Heart left ventricle (tissue), 16 donors: ENCODE measurements at regions not wholly inside any gene's neighbourhood (a gene's known extent, or its start where the extent isn't known, plus 50 kb on each side); places are given as distances from the start of the nearest gene placed in this dataset.
"Not testable (repeated sequence)": the region's sequence is repeated elsewhere in the genome, so short reads cannot be mapped to it uniquely, and the experiment has no call there.

Experiments used
- ATAC-seq, 4 donors: fragments of 200-7000 bp; cut with Tn5 transposase; one replicate each; pipeline ENCODE4 v1.9.1; 2020 to 2022; ENCODE audit warnings: moderate library complexity in 4 of 4, mild to moderate bottlenecking in 3 of 4, moderate number of reproducible peaks in 1 of 4
- DNase-seq, 5 donors: peaks; one replicate each; pipeline ENCODE4 v3.0.0-alpha.2; 2020
- H3K27ac ChIP-seq, 12 donors: fragments of 200-600 bp; sonication (generic) in 4 of 12; one replicate each; pipeline versions ENCODE4 v1.5.0 to v1.8.0; 2016 to 2022; ENCODE audit warnings: mild to moderate bottlenecking in 2 of 12
- H3K27me3 ChIP-seq, 9 donors: fragments of 200-600 bp; sonication (generic) in 2 of 9; one replicate each; pipeline versions ENCODE4 v1.5.1 to v1.8.0; 2016 to 2022; ENCODE audit warnings: mild to moderate bottlenecking in 3 of 9
- H3K36me3 ChIP-seq, 9 donors: fragments of 200-600 bp; sonication (generic) in 2 of 9; one replicate each; pipeline versions ENCODE4 v1.5.0 to v1.8.0; 2018 to 2022; ENCODE audit warnings: mild to moderate bottlenecking in 2 of 9
- H3K4me1 ChIP-seq, 12 donors: fragments of 200-600 bp; sonication (generic) in 4 of 12; one replicate each; pipeline versions ENCODE4 v1.5.0 to v1.8.0; 2016 to 2022; ENCODE audit warnings: mild to moderate bottlenecking in 3 of 12
- H3K4me3 ChIP-seq, 12 donors: fragments of 200-600 bp; sonication (generic) in 4 of 12; one replicate each; pipeline versions ENCODE4 v1.5.0 to v1.8.0; 2017 to 2022; ENCODE audit warnings: mild to moderate bottlenecking in 9 of 12, moderate library complexity in 4 of 12
- H3K9me3 ChIP-seq, 12 donors: fragments of 200-600 bp; sonication (generic) in 4 of 12; one replicate each; pipeline versions ENCODE4 v1.5.0 to v1.8.0; 2016 to 2022; ENCODE audit warnings: mild to moderate bottlenecking in 1 of 12
- POLR2A ChIP-seq, 2 donors: fragments of 450-650 bp; IDR thresholded peaks; one replicate each; pipeline ENCODE4 v1.6.1; 2017; ENCODE audit warnings: antibody characterized with exemption in 2 of 2, mild to moderate bottlenecking in 2 of 2, moderate library complexity in 2 of 2
- WGBS, 4 donors: extraction: QIAGEN DNeasy Blood & Tissue Kit in 2 of 4; methylation state at CpG; one replicate each; pipeline versions ENCODE4 v1.1.5 to v1.1.7; 2013 to 2018; 5-methylcytosine and 5-hydroxymethylcytosine counted together
- intact Hi-C, 10 donors: fragments of 100-400 bp; cut with DNase I; formaldehyde crosslinking; loops; one replicate each; pipeline versions ENCODE4 v1.11.1 to v1.14.2; 2022
- TF ChIP-seq, protein P1 (sequence below), 12 donors: fragments of 200-600 bp; sonication (generic) in 4 of 12; IDR thresholded peaks; one replicate each; pipeline versions ENCODE4 v1.5.0 to v1.8.0; 2018 to 2022; ENCODE audit warnings: antibody characterized with exemption in 12 of 12, mild to moderate bottlenecking in 5 of 12
- donor health status: ischemic (EF 13 %, LVEDD 7.1; RV severe dilation, severe dysfunction).
- donor health status: healthy with polysubstance abuse.
- donor health status: DM: no; HTN: yes; CAD: no.
- donor health status: DM: no; HTN: no; CAD: no.
- donor health status: ischemic (EF 25% LVEDD 6.9; RV normal size, moderate dysfunction).
- donor health status: ischemic (EF 25% LVEDD 5.7; RV mildly dilated, moderate dysfunction).
- donor health status: healthy.
- donor health status: DM: yes; HTN: yes; CAD: no.
- donor health status: ischemic (EF 35%, LVEDD 5.7; RV mildly dilated, moderate dysfunction).
- donor health status: nonischemic (EF 11% LVEDD 7.7; RV severe dilation, severe dysfunction).
- donor health status: DM: yes; HTN: yes; CAD: no.
- donor health status: PGD.
- donor health status: ischemic (EF 29% LVEDD 5.4; RV normal size, mild dysfunction).
- donor health status: nonischemic (EF 23%, LVEDD 6.1; RV moderate dilation, normal function).

GRCh38 chr1:157262891-157263290 lies 124.7 kb upstream of the ETV3 start:
- intact Hi-C loops: no loop called here
- DNase-seq: no peak
- Histone ChIP-seq H3K4me1 (no peaks in the 10 kb centered on the region), H3K27me3 (peaks cover 0 to 3% (median 0%) of the 10 kb centered on the region in 9 donors), H3K4me3 (no peak overlapping the region), H3K9me3 (peaks cover 0 to 6% (median 0%) of the 10 kb centered on the region in 12 donors), H3K36me3 (no peaks in the 10 kb centered on the region), H3K27ac (no peak overlapping the region)
- no peak for ATAC-seq
- TF ChIP-seq POLR2A (IDR thresholded peaks at IDR 0.05): no peak

DNA sequence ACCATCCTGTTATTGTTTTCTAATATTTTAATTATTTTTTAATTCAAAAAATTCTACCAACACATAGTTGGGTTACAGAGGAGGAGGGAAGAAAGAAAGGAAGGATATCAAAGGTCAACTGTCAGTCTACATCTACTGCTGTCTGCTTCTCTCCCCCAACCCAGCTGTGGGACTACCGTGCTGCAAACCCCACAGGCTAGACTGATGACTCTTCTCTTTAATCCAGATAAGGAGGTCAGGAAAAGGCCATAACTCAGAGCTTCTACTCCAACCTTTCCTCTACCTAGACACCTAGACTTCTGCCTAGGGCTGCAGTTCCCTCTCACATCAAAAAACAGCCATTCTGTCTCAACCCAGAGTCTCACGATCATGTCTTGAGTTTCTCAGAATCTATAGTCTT lies 124.2 kb upstream of the ETV3 start:
- Histone ChIP-seq H3K4me3 (no peak overlapping the region), H3K36me3 (no peaks in the 10 kb centered on the region), H3K9me3 (peaks cover 0 to 6% (median 0%) of the 10 kb centered on the region in 12 donors), H3K27me3 (no peaks in the 10 kb centered on the region), H3K27ac (no peak overlapping the region), H3K4me1 (no peaks in the 10 kb centered on the region)
- TF ChIP-seq, protein P1, sequence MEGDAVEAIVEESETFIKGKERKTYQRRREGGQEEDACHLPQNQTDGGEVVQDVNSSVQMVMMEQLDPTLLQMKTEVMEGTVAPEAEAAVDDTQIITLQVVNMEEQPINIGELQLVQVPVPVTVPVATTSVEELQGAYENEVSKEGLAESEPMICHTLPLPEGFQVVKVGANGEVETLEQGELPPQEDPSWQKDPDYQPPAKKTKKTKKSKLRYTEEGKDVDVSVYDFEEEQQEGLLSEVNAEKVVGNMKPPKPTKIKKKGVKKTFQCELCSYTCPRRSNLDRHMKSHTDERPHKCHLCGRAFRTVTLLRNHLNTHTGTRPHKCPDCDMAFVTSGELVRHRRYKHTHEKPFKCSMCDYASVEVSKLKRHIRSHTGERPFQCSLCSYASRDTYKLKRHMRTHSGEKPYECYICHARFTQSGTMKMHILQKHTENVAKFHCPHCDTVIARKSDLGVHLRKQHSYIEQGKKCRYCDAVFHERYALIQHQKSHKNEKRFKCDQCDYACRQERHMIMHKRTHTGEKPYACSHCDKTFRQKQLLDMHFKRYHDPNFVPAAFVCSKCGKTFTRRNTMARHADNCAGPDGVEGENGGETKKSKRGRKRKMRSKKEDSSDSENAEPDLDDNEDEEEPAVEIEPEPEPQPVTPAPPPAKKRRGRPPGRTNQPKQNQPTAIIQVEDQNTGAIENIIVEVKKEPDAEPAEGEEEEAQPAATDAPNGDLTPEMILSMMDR (IDR thresholded peaks at IDR 0.05): no peak
- no peak for TF ChIP-seq POLR2A (IDR thresholded peaks at IDR 0.05)
- DNase-seq (no peak), ATAC-seq (no peak)
- intact Hi-C loops: no loop called here
- 41 to 55% (median 43%) methylated on average over 2 of the region's 2 CpGs for WGBS, 4 donors

DNA sequence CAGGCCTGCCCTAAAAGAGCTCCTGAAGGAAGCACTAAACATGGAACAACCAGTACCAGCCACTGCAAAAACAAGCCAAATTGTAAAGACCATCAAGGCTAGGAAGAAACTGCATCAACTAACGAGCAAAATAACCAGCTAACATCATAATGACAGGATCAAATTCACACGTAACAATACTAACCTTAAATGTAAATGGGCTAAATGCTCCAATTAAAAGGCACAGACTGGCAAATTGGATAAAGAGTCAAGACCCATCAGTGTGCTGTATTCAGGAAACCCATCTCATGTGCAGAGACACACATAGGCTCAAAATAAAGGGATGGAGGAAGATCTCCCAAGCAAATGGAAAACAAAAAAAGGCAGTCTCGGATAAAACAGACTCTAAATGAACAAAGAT lies 117.7 kb upstream of the ETV3 start:
- H3K27ac ChIP-seq, H3K36me3 ChIP-seq, DNase-seq, intact Hi-C loops, ATAC-seq, H3K4me1 ChIP-seq, H3K9me3 ChIP-seq, H3K4me3 ChIP-seq: not testable (repeated sequence)
- WGBS, 4 donors: 69 to 78% (median 75%) methylated on average over 2 to 3 of the region's 3 CpGs
- H3K27me3 ChIP-seq: peaks cover 0 to 15% (median 0%) of the 10 kb centered on the region in 9 donors

DNA sequence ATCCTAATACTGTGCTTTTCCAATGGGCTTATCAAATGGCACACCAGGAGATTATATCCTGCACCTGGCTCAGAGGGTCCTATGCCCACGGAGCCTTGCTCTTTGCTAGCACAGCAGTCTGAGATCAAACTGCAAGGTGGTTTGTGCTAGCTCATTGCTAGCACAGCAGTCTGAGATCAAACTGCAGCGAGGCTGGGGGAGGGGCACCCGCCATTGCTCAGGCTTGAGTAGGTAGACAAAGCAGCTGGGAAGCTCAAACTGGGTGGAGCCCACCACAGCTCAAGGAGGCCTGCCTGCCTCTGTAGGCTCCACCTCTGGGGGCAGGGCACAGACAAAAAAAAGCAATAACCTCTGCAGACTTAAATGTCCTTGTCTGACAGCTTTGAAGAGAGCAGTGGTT lies 116.0 kb upstream of the ETV3 start:
- intact Hi-C loops, H3K9me3 ChIP-seq, H3K27ac ChIP-seq, ATAC-seq, H3K4me1 ChIP-seq, DNase-seq, H3K36me3 ChIP-seq, H3K4me3 ChIP-seq: not testable (repeated sequence)
- 64 to 100% (median 77%) methylated on average over 2 to 3 of the region's 3 CpGs for WGBS, 4 donors
- peaks cover 0 to 15% (median 0%) of the 10 kb centered on the region in 9 donors for H3K27me3 ChIP-seq

GRCh38 chr1:157252473-157252872 lies 114.3 kb upstream of the ETV3 start:
- H3K27ac ChIP-seq: no peak overlapping the region
- no peak for TF ChIP-seq POLR2A (IDR thresholded peaks at IDR 0.05)
- TF ChIP-seq, protein P1 (IDR thresholded peaks at IDR 0.05): no peak
- no peaks in the 10 kb centered on the region for H3K36me3 ChIP-seq
- ATAC-seq (no peak), DNase-seq (no peak)
- intact Hi-C loops: no loop called here
- peaks cover 0 to 7% (median 0%) of the 10 kb centered on the region in 12 donors for H3K9me3 ChIP-seq
- WGBS, 4 donors: 72 to 81% (median 79%) methylated on average over 2 of the region's 2 CpGs
- no peak overlapping the region for H3K4me3 ChIP-seq
- H3K4me1 ChIP-seq: no peaks in the 10 kb centered on the region
- H3K27me3 ChIP-seq: peaks cover 0 to 22% (median 0%) of the 10 kb centered on the region in 9 donors

- TF ChIP-seq, protein P1 (IDR thresholded peaks at IDR 0.05): no peak
- no peak for TF ChIP-seq POLR2A (IDR thresholded peaks at IDR 0.05)
- Histone ChIP-seq H3K27ac (no peak overlapping the region), H3K9me3 (peaks cover 0 to 7% (median 0%) of the 10 kb centered on the region in 12 donors), H3K36me3 (no peaks in the 10 kb centered on the region), H3K27me3 (peaks cover 0 to 22% (median 0%) of the 10 kb centered on the region in 9 donors), H3K4me1 (no peaks in the 10 kb centered on the region), H3K4me3 (no peak overlapping the region)
- DNase-seq (no peak), ATAC-seq (no peak)
- intact Hi-C loops: no loop called here
- WGBS, 4 donors: 94 to 100% (median 95%) methylated on average over 1 of the region's 1 CpG
These were observed 111.5 kb upstream of the ETV3 start for GRCh38 chr1:157249739-157250138.
